ENCODE measurements at regions not wholly inside any gene's neighbourhood (a gene's known extent, or its start where the extent isn't known, plus 50 kb on each side); places are given as distances from the start of the nearest gene placed in this dataset.

GRCh38 chr13:53182724-53183123 is 154.1 kb downstream of the OLFM4 start:
- no peak for DNase-seq (ENCODE audit: low spot score)
- TF ChIP-seq, protein P1, sequence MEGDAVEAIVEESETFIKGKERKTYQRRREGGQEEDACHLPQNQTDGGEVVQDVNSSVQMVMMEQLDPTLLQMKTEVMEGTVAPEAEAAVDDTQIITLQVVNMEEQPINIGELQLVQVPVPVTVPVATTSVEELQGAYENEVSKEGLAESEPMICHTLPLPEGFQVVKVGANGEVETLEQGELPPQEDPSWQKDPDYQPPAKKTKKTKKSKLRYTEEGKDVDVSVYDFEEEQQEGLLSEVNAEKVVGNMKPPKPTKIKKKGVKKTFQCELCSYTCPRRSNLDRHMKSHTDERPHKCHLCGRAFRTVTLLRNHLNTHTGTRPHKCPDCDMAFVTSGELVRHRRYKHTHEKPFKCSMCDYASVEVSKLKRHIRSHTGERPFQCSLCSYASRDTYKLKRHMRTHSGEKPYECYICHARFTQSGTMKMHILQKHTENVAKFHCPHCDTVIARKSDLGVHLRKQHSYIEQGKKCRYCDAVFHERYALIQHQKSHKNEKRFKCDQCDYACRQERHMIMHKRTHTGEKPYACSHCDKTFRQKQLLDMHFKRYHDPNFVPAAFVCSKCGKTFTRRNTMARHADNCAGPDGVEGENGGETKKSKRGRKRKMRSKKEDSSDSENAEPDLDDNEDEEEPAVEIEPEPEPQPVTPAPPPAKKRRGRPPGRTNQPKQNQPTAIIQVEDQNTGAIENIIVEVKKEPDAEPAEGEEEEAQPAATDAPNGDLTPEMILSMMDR (IDR thresholded peaks at IDR 0.05; ENCODE audit: extremely low read depth, missing control alignments), result no peak

- TF ChIP-seq, protein P1 (IDR thresholded peaks at IDR 0.05; ENCODE audit: extremely low read depth, missing control alignments), result no peak
- no peak for DNase-seq (ENCODE audit: low spot score)
These were observed 159.5 kb downstream of the OLFM4 start for GRCh38 chr13:53188120-53188519.

- DNase-seq (ENCODE audit: low spot score), result no peak
These were observed 160.5 kb downstream of the OLFM4 start for GRCh38 chr13:53189162-53189561.

GRCh38 chr13:53191091-53191490 is 162.5 kb downstream of the OLFM4 start:
- TF ChIP-seq, protein P1 (IDR thresholded peaks at IDR 0.05; ENCODE audit: extremely low read depth, missing control alignments), result no peak
- DNase-seq (ENCODE audit: low spot score), result no peak

More at GRCh38 chr13:53189162-53189561, 160.5 kb downstream of the OLFM4 start:
- TF ChIP-seq, protein P1 (IDR thresholded peaks at IDR 0.05; ENCODE audit: extremely low read depth, missing control alignments), result no peak

- TF ChIP-seq, protein P1 (IDR thresholded peaks at IDR 0.05; ENCODE audit: extremely low read depth, missing control alignments), result no peak
- DNase-seq (ENCODE audit: low spot score), result no peak
These were observed 168.8 kb downstream of the OLFM4 start for GRCh38 chr13:53197424-53197823.

GRCh38 chr13:53198017-53198416 is 169.4 kb downstream of the OLFM4 start:
- TF ChIP-seq, protein P1 (IDR thresholded peaks at IDR 0.05; ENCODE audit: extremely low read depth, missing control alignments), result no peak
- DNase-seq (ENCODE audit: low spot score), result no peak

GRCh38 chr13:53198736-53199135 is 170.1 kb downstream of the OLFM4 start:
- no peak for DNase-seq (ENCODE audit: low spot score)
- TF ChIP-seq, protein P1 (IDR thresholded peaks at IDR 0.05; ENCODE audit: extremely low read depth, missing control alignments), result no peak
